Choroid plexus epithelial cell (primary cell): ENCODE measurements at regions not wholly inside any gene's neighbourhood (a gene's known extent, or its start where the extent isn't known, plus 50 kb on each side); places are given as distances from the start of the nearest gene placed in this dataset.
"Not testable (repeated sequence)": the region's sequence is repeated elsewhere in the genome, so short reads cannot be mapped to it uniquely, and the experiment has no call there.

ENCODE experiments used
- DNase-seq: peaks from one replicate; pipeline ENCODE4 v3.0.0-alpha.2; 2010; ENCODE audit warnings: low read depth
- H3K4me3 ChIP-seq: 2 replicates; pipeline ENCODE4 v1.5.1; 2011; ENCODE audit warnings: low read depth, mild to moderate bottlenecking, control low read depth, low read length, moderate library complexity
- CTCF ChIP-seq: conservative IDR thresholded peaks from 2 replicates; pipeline ENCODE4 v1.5.1; 2011; ENCODE audit warnings: low read depth, mild to moderate bottlenecking, control low read depth, inconsistent platforms, low read length, moderate library complexity

- DNase-seq: no peak
- no peak for TF ChIP-seq CTCF
- no peak overlapping the region for H3K4me3 ChIP-seq
Observed at GRCh38 chr6:85085875-85086274, 321.5 kb upstream of the TBX18 start.

DNA sequence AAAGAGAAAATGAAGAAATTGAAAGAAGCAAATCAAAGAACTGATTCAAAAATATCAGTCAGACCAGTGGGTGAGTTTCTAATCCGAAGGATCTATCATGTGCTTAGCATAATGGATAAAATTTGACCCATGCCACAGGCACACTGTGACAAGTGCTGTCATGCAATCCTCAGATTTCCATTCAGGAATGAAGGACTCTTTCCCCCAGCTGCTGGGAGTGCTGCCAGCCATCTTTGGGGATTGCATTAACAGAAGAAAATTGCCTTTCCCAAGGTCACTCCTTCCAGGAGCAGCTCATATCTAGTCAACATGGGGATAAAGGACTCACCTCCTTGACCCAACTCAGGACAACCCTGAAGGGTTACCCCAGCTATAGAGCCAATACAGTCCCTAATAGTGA lies 316.7 kb upstream of the TBX18 start:
- no peak overlapping the region for H3K4me3 ChIP-seq
- DNase-seq: no peak
- TF ChIP-seq CTCF: no peak

GRCh38 chr6:85079761-85080160 lies 315.4 kb upstream of the TBX18 start:
- no peak for TF ChIP-seq CTCF
- DNase-seq: no peak
- H3K4me3 ChIP-seq: no peak overlapping the region

DNA sequence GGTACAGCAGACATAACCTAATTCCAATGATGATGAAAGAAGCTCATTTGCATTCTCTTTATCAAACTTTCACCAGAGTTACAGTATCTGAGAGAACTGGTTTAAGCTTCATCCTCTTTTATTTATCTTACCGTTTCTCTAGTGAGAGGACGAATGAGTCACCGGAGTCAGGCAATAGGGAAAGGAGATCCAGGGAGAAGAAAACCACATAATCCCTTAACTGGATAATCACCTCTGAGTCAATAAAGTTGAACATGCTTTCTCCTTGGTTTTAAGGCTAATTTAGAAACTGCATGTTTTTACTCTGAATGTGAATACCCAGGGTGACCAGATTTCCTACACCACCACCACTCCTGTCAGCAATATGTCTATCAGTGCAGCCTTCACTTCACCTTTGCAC lies 313.7 kb upstream of the TBX18 start:
- no peak for TF ChIP-seq CTCF
- no peak overlapping the region for H3K4me3 ChIP-seq
- DNase-seq: peak; percentile 90

- peak; percentile 27 for DNase-seq
- TF ChIP-seq CTCF: no peak
Observed at GRCh38 chr6:85077098-85077497, 312.7 kb upstream of the TBX18 start.

DNA sequence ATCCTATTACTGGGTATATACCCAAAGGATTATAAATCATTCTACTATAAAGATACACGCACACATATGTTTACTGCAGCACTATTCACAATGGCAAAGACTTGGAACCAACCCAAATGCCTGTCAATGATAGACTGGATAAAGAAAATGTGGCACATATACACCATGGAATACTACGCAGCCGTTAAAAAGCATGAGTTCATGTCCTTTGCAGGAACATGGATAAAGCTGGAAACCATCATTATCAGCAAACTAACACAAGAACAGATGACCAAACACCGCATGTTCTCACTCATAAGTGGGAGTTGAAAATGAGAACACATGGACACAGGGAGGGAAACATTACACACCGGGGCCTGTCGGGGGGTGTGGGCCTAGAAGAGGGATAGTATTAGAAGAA lies 307.4 kb upstream of the TBX18 start:
- H3K4me3 ChIP-seq, DNase-seq: not testable (repeated sequence)

More at GRCh38 chr6:85077098-85077497, 312.7 kb upstream of the TBX18 start:
- no peak overlapping the region for H3K4me3 ChIP-seq

- DNase-seq: no peak
- TF ChIP-seq CTCF: no peak
- no peak overlapping the region for H3K4me3 ChIP-seq
Observed at GRCh38 chr6:85069577-85069976, 305.2 kb upstream of the TBX18 start.

- H3K4me3 ChIP-seq: no peak overlapping the region
- no peak for TF ChIP-seq CTCF
- no peak for DNase-seq
Observed at GRCh38 chr6:85068221-85068620, 303.8 kb upstream of the TBX18 start.
